GM18868 (cell line): ENCODE measurements at regions not wholly inside any gene's neighbourhood (a gene's known extent, or its start where the extent isn't known, plus 50 kb on each side); places are given as distances from the start of the nearest gene placed in this dataset.

Source experiments
- ATAC-seq: cut with Tn5 transposase; IDR thresholded peaks from one replicate; pipeline ENCODE4 v1.9.1; 2021; ENCODE audit warnings: mild to moderate bottlenecking, moderate library complexity; ENCODE audit not compliant: unreplicated experiment

GRCh38 chr12:13769966-13770365 is 211.4 kb downstream of the GRIN2B start:
- no peak for ATAC-seq

- no peak for ATAC-seq
Observed at GRCh38 chr12:13769273-13769672, 212.1 kb downstream of the GRIN2B start.

GRCh38 chr12:13764748-13765147 is 216.7 kb downstream of the GRIN2B start:
- no peak for ATAC-seq

- ATAC-seq, result no peak
Observed at GRCh38 chr12:13749389-13749788, 232.0 kb downstream of the GRIN2B start.

DNA sequence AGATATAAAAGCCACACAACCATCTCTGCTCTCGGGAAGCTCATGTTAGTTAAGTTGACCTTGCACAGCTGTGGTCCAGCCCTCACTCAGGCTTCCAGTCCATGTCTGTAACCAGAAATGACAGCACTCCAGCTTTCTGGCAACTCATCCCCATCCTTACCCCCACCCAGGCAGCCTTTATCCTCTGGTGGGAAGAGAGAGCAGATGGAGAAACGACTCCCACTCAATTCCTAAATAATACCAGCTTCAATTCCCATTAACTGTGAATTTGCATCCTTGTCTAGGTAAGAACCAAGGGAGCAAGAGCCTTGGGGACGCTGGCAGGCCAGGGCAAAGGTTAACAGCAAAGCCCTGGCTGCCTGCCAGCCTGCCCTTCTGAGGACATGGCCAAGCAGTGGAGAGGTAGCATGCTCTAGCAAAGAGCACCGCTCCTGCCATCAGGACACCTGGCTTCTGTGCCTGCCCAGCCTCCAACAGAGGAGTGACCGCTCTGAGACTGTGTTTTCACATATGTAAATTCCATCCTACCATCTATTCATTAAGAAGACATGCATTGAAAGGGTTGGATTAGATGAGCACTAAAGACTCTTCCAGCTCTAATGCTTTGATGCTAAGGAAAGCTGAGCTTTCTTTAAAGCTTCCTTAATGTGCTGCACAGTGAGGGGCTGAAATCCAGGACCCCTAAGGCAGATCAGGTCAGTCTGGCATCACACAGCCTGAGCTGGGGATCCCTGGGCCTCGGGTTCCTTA is 236.1 kb downstream of the GRIN2B start:
- ATAC-seq, result no peak

- no peak for ATAC-seq
Observed at GRCh38 chr12:13744561-13744960, 236.8 kb downstream of the GRIN2B start.

GRCh38 chr12:13740149-13740545 is 241.3 kb downstream of the GRIN2B start:
- ATAC-seq, result no peak

GRCh38 chr12:13735734-13736133 is 245.7 kb downstream of the GRIN2B start:
- no peak for ATAC-seq

DNA sequence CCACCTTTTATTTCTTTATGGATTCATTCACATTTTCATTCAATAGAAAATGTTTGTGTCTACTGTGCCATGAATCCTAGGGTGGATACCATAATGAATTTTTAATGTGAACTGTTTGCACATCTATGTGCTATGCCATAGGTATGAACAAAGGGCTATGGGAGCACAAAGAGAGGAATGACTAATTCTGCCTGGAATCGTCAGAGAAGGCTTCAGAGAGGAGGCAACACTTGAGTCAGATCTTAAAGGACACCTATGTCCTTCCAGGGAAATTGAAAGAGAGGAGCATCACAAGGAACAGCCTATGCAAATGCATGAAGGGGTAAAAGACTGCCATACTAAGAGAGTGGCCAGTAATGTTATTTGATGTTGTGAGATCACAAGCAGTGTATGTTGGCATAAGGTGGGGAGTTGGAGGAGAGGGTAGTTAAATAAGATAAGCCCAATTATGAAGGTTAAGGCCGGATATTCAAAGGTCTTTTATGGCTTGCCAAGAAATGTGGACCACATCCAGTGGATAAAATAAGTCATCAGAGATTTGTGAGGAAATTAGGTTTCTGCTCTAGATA is 246.7 kb downstream of the GRIN2B start:
- ATAC-seq, result no peak

- ATAC-seq, result no peak
Observed at GRCh38 chr12:13727707-13728195, 253.7 kb downstream of the GRIN2B start.

- no peak for ATAC-seq
Observed at GRCh38 chr12:13725049-13725448, 256.4 kb downstream of the GRIN2B start.

GRCh38 chr12:13724136-13724535 is 257.3 kb downstream of the GRIN2B start:
- no peak for ATAC-seq

GRCh38 chr12:13719986-13720385 is 261.4 kb downstream of the GRIN2B start:
- ATAC-seq, result no peak

GRCh38 chr12:13718271-13718670 is 263.1 kb downstream of the GRIN2B start:
- ATAC-seq, result no peak

GRCh38 chr12:13716119-13716518 is 265.3 kb downstream of the GRIN2B start:
- no peak for ATAC-seq

DNA sequence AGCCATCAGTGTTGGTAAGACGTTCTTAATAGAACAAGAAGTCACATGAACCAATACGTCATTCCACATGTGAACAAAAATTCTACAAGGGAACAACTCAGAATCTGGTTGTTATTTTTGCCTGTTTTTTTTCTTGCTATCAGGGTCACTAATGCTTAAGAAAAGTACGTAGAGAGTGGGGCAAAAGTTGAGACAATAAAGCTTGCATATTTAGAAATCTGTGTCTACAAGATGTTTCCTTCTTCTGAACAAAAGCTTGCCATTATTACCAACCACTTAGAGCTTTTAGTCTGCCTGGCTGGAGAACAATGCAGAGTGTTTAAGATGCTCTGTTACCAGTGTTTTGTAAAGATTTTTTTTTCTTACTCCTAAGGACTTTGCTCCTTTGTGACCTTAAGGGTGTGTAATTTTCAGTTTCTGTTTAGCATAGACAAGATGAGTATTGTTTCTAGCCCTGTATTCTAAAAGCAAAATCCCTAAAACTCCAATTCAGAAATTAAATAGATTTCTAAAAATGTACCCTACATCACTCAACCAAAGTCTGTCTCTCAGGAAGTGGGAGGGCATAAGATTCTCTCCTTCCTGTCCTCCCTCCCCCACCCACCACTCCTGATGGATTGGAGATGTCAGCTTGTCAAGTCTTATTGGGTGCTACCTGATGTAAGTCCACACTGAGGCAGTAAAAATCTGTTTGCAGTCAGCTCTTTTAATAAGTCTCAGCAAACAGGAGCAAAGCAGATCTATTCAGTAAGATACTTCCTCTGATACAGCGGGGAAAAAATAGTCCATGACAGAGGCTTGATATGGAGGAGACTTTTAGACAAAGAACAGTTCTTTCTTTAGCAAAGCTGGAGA is 267.6 kb downstream of the GRIN2B start:
- no peak for ATAC-seq

DNA sequence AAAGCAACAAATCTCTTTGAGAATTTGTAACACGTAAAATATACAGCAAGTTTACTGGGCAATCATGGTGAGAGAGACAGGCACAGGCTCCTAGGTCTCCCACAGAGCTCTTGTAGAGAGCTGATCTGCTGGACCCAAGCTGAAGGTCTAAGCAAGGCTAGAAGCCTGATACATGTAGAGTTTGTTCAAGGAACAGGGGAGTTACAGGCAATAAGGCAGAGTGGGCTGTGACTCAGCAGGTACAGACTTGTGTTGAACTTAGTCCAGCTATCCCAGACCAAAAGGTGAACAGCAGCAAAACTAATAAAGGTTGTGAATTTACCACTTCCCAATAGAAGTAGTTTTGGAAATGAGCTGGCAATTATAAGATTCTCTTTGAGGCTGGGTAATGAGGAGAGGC is 273.6 kb downstream of the GRIN2B start:
- no peak for ATAC-seq

DNA sequence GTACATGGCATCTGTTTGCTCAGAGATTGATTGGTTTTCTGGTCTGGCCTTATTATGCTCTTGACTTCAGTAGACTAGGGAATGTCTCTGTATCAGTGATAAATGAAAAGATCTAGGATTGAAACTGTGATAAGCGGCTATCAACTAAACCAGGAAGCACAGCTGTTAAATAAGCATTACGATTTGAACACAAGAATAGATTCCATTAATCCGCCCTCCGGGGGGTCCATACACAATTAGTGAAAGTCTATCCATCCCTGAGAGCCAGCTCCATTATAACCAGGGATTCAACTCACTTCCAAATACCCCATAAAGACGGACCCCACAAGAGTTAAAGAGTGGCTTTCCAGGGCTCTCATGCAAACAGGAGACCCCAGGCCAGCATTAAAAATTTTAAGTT is 279.0 kb downstream of the GRIN2B start:
- ATAC-seq, result no peak

- ATAC-seq, result no peak
Observed at GRCh38 chr12:13701502-13701901, 279.9 kb downstream of the GRIN2B start.

DNA sequence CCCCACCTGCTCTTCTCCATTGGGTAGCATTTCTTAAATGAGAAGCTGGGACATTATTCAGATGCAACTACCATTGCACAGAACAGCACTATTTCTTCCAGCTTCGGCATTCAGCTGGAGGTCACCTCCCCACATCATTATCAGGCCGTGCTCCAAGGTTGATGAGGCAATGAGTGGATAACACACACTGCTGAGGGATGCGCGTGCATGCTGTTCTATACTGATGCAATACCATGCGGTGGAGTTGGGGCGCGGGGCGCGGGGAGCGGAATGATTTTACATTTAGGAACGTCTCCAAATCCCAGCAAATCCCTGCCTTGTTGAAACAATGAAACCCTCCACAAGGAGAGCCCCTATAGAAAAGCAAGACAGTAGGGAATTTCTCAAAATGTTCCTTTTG is 283.4 kb downstream of the GRIN2B start:
- ATAC-seq, result no peak

- ATAC-seq, result no peak
Observed at GRCh38 chr12:13695781-13696180, 285.6 kb downstream of the GRIN2B start.

GRCh38 chr12:13692332-13692731 is 289.1 kb downstream of the GRIN2B start:
- ATAC-seq, result no peak
